ENCODE measurements at regions not wholly inside any gene's neighbourhood (a gene's known extent, or its start where the extent isn't known, plus 50 kb on each side); places are given as distances from the start of the nearest gene placed in this dataset.
A peak's percentile ranks its signal among the peaks of the same experiment; 100 is the strongest.

DNA sequence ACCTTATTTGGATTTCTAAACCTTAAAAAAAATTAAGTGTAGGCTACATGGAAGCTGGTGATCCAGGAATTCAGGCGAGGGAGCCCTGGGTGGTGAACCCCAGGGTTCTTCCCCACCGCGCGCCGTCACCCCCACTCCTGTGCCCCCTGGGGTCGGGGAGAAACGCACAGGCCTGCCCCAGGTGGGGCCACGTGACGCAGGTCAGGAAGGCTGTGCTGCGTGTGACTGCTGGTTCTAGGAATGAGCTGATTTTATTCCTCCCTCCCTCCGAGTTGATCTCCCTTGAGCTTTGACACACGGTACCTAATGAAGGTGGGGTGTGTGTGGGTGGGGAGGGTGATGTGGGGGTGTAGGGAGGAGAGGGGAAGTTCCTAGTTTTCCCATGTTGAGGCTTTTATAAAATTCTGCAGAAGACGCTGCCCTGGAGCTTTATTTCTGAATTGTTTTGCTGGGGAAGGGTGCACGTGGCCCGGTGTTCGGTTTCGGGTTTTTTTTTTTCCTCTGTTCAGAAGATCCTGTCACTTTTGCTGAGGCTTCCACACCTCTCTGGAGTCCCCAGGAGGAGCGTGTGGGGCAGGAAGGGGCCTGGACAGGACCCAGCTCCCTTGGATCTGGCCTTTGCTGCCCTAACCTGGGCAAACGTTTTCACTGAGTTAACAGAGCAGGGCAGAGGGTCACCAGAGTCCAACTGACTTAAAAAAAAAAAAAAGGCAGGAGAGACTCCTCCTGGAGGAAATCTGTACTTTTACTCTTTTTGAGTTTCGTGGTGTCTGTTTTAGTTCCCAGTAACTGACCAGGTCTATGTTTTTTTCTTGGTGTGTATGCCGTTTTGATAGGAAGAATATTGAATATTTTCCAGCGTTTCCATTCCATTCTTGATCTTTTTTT, 55.8 kb upstream of the GSE1 start:
- FAIRE-seq (no peak), DNase-seq (ENCODE audit: insufficient read length, low spot score) (no peak)

DNA sequence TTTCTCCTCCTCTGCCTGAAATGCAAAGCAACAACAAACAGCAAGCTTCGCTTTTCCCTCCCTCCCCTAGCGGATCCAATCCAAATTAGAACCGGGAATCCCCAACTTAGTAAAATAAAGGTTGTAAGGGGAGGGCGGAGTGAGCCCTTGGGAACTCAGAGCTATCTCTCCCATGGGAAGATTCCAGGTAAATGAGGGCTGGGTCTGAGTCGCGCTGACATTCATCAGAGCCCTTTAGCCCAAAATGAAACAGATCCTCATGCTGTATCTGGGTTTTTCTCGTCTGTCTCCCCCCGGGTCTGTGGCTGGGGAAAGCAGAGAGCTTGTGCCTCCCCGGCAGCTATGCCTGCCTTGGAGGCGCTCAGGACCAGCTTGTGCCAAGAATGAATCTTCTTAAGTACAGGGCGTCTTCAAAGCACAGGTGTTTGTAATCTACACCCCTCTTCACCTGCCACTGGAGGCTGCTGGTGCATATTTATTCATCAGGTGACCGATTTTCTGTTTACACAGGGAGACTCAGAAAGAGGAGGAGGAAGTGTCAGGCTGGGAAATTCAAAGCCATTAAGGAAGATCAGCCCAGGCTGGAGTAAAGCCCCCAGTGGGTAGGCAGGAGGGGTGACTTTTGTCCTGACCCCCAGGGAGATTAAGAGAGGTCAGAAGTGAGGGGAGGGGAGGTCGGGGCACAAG, 55.0 kb upstream of the GSE1 start:
- no peak for DNase-seq (ENCODE audit: insufficient read length, low spot score)

GRCh38 chr16:85560932-85561247, 52.2 kb upstream of the GSE1 start:
- DNase-seq (ENCODE audit: insufficient read length, low spot score): no peak
- FAIRE-seq: no peak

More for the DNA sequence above, 55.0 kb upstream of the GSE1 start:
- FAIRE-seq: no peak

DNA sequence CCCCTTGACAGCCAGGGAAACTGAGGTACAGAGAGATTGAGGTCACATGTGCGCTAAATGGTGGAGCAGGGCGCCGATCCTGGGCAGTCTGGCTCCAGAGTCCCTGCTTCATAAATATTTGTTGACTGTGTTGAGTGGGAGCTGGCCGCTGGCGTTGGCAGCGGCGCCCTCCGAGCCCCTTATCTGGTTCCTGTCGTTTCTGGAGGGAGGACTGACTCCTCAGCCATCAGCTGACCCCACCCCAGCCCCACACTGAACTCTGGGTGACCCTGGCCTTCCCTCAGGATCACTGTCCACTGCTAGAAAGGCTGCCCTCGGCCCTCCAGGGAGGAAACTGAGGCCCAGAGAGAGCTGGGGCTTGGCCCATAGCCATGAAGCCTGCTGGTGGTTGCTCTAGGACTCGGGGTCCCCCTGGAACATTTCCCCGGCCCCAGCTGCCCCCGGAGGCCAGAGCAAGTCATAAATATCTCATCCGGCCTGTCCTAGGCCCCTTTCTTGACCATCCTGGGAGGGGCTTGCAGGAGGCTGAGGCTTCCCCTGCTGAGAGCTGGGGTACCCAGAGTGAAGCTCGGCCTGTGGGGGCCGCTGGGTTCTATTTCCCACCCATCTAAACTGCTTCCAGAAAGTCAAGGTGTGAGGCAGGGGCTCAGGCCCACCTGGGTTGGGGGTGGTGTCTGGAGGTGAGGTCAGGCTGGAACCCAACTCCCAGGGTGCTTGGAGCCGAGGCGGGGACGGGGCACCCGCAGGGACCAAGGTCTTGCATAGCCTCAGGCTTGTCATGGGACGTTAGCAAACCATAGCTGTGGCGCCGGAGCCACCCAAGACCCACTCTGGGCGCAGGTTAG, 51.7 kb upstream of the GSE1 start:
- FAIRE-seq: no peak
- no peak for DNase-seq (ENCODE audit: insufficient read length, low spot score)

DNA sequence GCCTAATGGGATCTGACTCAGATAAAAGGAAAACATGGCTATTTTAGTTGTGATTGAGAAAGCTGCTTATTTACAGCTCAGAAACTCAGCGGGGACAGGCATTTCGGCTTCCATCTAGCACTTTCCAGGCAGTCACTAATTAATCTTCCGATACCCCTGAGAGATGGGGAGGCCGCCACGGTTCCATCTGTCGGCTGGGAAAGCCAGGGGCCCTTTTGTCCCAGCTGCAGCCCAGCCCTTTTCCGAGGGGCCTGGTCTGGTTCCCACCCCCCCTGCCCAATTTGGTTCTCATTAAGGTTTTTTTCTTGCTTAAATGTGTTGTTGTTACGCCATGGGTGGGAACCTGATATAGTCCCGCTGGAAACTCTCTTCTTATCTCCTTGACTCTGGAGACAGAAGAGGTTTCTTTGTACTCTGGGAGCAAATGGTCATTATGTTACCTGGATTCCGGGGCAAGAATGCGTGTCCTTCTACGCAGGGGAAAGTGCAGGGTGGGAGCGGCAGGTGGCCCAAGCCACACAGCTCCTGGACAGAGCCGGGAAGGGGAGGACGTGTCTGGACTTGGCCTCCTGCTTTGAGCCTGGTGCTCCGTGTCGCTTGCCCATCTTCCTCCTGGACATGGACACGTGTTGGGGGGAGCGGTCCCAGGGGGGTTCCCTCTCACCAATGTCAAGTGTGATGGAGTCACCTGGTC, 50.9 kb upstream of the GSE1 start:
- DNase-seq (ENCODE audit: insufficient read length, low spot score): no peak
- FAIRE-seq: peak; percentile 46

GRCh38 chr16:85563034-85563433, 50.1 kb upstream of the GSE1 start:
- DNase-seq (ENCODE audit: insufficient read length, low spot score) (no peak), FAIRE-seq (no peak)

Measured in HTR-8/SVneo (cell line).